GM19455 (cell line): ENCODE measurements at regions not wholly inside any gene's neighbourhood (a gene's known extent, or its start where the extent isn't known, plus 50 kb on each side); places are given as distances from the start of the nearest gene placed in this dataset.
"Not testable (repeated sequence)": the region's sequence is repeated elsewhere in the genome, so short reads cannot be mapped to it uniquely, and the experiment has no call there.

ENCODE experiments used
- ATAC-seq: cut with Tn5 transposase; IDR thresholded peaks from one replicate; pipeline ENCODE4 v1.9.1; 2021; ENCODE audit not compliant: unreplicated experiment

DNA sequence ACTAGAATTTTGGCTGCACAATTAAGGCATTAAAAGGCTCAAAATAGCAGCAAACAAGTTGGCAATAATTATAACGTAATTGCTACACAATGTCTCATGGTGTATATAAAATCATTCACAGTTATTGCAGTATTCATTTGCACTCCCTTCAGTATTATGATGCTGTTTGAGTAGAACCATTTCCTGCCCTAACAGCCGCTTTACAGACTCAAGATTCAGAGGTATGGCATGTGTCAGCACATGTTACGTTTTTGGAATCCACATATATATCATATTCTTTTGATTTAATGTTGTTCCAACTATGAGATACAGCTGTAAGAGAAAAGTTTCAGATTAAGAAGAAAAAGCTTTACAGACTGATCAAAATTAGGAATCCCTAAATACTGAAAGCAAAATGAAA is 56.3 kb upstream of the NCKAP5 start:
- no peak for ATAC-seq

DNA sequence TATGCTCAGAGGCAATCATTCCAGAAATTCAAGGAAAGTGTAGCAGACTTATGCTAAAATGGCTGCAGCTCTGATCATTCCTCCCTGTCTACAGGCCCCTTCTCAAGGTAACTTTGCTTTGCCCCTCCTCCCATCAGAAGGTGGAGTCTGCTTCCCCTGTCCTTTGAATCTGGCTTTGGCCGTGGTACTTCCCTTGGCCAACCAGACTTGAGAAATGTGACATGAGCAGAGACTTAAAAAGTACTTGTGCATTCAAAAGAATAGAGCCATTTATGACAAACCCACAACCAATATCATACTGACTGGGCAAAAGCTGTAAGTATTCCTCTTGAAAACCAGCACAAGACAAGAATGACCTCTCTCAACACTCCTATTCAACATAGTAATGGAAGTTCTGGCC is 59.5 kb upstream of the NCKAP5 start:
- ATAC-seq: no peak

DNA sequence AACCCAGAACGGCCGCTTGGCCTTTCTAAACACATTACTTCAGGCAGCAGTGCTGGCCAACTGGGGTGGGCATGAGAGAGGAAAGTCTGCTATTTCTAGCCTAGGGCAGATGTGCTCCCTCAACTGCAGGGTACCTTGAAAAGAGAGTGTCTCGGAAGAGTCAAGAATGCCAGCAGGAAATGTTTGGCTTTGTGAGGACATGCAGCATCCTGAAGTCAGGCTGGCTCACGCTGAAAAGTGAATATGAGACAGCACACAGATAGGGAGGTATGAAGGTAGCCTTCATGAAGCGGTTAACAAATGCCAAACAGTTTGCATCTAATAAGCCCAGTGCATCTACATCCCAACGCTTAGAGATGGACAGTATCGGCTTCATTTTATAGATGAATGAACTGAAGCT is 65.0 kb upstream of the NCKAP5 start:
- ATAC-seq: no peak

DNA sequence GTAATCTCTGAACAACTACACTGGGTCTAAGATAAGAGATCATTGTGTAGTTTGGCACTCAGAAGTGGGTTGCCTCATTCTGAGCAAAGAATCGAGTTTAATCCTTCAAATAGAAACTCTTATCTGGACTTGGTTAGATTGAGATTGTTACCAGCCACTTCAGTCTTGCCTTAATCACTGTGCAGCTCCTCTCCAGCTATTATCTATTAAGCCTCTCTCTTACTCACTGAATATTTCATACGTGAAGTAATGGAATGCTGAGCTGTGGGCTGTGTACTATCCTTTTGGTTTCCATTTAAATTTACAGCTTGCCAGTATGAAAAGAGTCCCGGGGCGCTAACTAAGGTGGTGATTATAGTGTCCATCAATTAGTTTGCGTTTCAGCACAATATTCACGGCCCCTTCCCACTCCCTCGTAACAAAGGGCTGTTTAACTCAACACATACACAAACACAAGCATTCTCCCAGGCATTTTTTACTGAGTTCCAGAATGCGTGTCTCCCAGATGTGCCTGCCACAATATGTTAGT is 65.7 kb upstream of the NCKAP5 start:
- no peak for ATAC-seq

DNA sequence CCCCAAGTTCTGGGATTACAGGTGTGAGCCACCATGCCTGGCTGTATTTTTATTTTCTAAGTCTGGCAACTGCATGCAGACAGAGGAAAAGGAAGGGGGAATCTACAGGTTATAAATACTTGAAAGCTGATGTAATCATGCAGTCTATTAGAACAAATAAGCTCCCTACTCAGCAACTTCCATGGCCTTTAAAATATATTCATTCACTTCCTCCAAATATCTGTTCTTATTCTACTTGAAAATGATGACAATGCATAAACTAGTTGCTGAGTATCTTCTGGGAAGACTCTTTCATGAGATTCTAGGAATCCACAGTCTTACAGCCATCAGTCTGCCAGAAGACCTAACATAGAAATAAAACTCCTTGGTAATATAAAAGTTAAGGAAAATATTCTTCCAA is 66.9 kb upstream of the NCKAP5 start:
- ATAC-seq: no peak

DNA sequence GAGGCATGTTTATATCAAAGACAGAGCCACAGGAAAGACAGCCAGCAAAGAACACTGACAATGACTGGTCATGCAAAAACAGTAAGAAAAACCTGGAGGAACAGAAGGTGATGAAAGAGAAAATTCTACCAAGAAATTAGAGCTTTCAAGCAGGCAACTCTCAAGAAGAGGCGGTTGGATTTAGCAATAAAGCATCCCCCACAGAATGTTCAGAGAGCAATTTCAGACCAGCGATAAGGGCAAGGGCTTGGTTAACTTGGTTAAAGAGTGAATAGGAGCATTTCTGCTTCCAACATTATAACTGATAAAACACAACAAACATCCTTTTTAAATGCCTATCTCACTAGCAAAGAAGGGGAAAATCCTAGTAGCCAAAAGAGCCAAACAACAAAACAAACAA is 68.0 kb upstream of the NCKAP5 start:
- ATAC-seq: no peak

DNA sequence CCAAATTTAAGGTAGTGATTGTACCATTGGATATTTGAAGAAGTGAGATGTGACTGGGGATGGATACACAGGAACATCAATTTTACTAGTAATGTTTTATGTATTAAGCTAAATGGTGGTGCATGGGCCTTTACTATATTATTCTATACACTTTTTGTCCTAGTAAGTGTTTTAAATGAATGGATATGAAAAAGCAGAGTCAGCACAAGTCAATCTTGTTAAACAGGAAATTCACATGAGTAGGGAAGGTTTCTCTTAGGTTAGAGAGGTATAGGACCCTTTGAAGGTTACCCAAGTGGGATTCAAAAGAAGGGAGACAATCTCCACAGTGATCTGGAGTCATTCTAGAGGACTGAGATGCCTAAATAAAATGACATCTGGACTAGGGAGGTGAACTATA is 71.8 kb upstream of the NCKAP5 start:
- ATAC-seq: no peak

DNA sequence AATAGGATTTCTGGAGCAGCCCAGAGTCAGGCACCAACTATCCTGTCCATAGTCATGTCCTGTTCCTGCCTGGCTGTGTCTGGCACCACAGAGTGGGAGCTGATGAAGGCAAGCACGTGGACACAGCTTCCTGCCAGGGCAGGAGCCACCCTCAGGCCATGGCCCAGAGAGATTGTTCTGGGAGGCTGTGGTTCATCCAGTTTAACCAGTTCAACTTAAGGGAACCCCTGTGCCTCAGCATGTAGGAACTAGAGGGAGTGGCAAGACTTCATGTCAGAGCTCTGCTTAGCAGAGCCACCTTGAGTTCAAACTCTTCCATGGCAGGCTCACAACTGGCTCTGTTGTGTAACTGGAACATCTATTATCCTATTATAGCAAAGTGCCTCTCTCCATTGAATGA is 73.2 kb upstream of the NCKAP5 start:
- ATAC-seq: no peak

DNA sequence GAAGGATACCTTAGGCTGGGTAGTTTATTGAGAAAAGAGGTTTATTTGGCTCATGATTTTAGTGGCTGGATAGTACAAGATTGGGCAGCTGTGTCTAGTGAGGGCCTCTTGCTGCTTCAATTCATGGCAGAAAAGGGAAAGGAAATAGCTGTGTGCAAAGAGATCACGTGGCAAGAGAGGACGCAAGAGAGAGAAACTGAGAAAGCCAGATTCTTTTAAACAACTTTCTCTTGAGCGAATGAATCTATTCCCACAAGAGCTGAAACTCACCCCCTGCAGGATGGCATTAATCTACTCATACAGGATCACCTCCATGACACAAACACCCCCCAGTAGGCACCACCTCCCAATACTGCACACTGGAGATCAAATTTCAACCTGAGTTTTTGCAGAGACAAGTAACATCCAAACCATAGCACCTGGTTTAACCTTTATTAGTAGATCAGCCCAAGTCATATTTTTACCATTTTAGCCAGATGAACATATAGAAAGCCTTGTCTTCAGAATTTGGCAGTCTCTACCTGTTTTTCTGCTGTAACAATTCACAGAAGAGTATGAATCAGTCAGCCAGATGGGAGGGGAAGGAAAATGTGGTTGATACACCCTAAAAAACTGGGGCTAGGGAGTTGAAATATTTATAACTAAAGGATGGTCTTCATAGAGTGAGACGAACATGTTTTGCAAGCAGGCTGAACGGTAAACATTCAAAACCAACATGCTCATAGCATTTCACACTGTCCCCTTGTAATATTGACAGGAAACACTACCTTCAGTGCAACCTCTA is 73.9 kb upstream of the NCKAP5 start:
- no peak for ATAC-seq

DNA sequence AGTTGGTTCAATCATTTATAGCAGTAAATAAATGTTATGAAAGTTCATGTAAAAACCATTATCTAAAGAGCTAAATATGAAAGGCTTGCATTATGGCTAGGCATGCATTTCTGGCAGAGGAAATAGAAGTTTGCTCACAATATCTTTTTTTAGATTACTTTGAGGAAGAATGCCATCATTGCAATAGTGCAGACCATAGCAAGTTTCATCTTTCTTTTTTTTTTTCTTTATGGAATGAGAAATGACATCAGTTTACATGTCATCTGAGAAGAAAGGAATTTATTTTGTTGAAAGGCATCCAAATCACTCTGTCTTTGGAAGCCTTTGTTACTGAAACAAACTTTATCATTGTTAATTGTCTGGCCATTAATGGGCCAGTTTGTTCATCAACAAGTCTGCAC is 74.5 kb upstream of the NCKAP5 start:
- no peak for ATAC-seq

DNA sequence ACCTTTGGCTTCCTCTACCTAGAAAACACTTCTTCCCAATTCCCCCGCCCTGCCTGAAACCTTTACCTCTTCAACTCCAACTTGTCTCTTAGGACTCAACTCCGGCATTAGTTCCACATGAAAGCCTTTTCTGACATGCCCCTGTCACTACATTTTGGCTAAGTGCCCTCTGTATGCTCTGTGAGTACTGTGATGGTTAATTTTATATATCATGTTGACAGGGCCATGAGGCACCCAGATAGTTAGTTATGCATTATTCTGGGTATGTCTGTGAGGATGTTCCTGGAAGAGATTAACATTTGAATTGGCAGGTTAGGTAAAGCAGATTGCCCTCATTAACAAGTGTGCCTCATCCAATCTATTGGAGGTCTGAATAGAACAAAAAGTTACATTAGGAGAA is 75.6 kb upstream of the NCKAP5 start:
- ATAC-seq: no peak

DNA sequence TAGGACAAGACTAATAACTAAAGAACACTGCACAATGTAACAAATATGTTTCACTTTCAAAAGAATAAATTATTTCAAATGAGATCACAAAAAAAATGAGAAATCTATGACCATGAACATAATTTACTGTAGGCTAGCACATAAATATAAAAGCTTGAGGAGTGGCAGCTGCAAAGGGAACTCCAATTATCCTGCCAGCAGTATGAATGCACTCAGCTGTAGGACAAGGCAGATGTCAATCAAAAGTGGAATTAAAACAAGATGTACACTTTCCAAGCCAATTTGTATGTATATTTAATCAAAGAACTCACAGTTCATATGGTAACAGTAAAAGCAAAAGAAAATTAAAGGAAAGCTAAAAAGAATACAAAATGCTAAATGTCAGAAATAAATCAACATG is 76.6 kb upstream of the NCKAP5 start:
- ATAC-seq: no peak

DNA sequence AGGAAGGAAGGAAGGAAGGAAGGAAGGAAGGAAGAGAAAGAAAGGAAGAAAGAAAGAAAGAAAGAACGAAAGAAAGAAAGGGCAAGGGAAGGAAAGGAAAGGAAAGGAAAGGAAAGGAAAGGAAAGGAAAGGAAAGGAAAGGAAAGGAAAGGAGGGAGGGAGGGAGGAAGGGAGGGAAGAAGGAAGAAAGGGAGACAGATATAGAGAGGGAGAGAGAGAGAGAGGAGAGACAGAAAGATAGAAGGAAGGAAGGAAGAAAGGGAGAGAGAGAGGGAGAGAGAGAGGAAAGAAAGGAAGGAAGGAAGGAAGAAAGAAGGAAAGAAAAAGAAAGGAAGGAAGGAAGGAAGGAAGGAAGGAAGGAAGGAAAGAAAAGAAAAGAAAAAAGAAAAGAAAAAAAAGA is 79.1 kb upstream of the NCKAP5 start:
- not testable (repeated sequence) for ATAC-seq

DNA sequence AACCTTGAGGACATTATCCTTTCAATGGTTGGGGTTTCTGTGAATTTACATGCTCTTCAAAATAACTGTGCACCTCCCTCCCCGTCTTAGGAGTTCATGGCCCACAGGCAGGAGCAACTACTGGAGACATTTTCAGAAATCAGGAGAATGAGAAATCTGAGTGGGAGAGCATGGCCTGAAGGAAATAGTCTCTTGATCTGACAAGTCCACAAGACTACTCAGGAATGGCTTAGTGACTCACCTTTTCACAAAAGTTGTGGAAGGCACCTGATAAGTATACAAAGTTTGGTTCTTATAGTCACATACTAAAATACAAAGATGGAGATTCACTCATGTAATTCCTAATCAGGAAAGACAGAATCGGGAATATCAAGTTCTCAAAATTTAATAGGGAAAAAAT is 83.6 kb upstream of the NCKAP5 start:
- no peak for ATAC-seq

DNA sequence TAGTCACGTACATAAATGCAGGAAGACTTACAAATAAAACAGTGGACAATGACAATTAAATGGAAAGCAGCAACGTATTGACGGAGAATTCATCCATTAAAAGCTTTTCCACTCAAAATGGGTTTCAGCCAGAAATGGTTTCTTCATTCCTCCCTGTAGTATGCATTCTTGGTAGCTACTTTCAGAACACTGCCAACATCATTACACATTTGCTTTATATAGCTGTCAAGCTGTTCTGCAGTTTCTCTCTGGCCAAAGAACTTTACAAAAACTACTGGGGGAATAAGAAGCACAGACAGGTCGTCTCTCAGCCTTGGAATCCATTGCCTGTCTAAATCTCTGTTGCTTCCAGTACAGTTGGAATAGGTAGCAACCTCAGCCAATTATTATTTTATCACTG is 84.1 kb upstream of the NCKAP5 start:
- no peak for ATAC-seq

DNA sequence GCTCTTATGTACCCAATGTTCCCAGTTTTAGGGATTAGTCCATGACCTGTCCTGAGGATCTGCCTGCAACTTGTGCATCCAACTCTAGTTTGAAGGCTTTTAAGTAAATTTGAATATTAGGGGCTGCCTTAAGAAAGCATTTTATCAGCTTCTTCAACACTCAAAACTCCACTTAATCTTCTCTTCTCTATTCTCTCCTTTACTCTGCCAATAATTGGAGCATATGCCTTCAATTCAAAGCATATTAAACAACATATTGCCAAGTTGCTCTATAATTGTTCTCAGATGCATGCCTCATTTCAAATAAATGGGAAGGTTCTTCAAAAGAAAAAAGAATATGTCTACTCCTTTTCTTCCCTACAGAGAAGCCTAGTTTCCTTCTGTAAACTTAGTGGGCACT is 84.8 kb upstream of the NCKAP5 start:
- no peak for ATAC-seq

DNA sequence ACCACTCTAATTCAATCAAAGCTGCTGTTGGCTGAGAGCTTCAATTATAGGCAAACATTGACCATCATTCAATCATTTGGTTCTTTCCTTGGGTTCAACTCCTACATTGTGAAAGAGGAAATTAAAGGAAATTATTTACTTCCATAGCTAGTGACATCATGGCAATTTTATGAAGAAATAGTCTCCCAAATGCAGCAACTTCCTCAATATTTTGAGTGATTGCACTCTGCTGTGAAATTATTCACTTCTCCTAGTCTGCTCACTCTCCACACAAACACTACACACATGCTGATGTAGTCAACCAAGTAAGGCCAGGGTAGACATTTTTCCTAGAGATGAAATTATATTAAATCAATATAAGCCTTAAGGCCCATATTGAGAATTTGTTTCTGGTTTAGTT is 86.7 kb upstream of the NCKAP5 start:
- ATAC-seq: no peak

DNA sequence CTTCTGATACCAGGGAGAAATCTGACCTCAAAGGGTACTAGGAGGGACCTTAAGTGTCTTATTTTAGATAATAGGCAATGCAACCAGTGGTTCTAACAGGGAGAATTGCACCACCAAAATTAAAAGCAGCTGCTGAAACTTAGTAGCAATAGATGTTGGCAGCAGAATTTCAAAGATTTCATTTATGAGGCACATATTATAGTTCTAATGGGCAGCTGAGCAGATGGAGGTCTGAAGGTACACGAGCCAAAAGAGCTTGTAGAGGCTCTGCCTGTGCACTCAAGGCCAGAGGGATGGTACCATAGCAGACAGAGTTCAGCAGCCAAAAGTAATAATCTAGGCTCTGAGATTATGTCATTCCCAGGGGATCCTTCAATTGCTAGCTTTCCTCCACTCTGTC is 87.3 kb upstream of the NCKAP5 start:
- no peak for ATAC-seq

DNA sequence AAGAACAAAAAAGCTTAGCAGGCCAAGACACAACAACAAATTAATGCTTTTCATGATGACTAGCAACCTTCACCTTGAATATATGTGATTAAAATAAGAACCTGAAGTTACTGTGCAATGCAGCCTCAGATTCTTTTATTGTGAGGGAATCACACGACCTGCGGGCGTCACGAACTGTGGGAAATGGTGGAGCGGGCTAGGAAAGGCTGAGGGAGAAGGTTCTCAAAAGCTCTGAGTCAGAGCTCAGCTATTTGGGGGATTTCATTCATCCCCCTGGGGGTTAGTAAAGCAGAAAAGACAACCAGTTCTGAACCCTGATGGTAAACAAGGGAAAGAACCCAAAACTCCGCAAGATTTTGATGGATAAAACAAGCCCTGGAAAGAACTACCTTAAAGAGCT is 89.3 kb upstream of the NCKAP5 start:
- ATAC-seq: no peak

DNA sequence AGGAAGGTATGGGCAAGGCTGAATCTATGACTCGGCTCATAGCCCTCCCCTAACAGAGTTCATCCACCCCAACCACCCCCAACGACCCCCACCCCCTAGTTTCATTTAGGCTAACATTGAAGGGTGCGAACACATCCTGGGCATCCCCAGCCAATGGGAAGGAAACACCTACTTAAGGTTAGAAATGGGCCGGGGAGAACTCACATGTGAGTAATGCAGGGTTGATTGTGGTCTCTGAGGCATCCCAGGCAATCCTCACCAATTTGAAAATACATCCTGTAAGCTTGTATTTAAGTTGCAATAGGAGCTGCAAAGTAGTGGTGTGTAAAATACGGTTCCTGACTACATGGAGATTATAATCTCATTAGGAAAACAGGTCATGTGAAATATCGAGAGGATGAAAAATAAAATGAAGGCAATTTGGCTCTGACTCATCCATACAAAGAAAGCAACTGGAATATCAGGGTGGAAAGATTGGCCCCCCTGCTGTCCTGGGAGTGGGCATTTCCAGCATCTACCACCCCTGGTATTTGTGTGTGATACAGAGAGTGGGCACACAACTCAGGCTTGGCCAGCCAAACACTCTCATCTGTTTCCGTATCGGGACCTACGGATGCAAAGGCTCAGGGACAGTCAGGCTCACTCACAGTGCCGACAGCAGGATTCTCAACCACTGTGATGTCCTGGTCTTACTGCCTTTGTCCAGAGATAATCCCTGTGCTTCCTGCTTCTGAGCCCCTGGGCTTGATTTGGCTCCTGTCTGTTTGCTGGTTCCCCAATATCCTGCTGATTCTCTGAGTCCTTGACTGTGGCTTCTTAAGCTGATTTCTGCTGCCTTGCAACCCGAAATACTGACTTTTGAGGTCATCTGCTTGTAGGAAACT is 90.0 kb upstream of the NCKAP5 start:
- no peak for ATAC-seq

DNA sequence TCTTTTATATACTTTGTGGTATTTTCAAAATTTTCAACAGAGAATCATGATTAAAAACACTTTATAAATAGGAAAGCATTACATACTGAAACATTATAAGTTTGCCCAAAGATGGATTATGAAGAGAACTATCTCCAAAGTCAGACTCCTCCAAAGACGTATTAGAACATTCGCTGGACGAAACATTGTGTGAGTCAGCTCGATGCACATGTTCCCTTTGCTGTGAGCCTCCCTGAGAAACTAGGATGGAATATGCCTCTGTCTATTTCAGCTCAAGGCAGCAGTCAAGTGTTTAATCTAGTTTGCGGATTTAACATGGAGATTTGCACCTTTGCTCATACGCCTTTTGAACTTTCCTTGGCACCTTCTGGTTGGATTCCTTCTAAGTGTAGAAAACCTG is 92.2 kb upstream of the NCKAP5 start:
- ATAC-seq: no peak

DNA sequence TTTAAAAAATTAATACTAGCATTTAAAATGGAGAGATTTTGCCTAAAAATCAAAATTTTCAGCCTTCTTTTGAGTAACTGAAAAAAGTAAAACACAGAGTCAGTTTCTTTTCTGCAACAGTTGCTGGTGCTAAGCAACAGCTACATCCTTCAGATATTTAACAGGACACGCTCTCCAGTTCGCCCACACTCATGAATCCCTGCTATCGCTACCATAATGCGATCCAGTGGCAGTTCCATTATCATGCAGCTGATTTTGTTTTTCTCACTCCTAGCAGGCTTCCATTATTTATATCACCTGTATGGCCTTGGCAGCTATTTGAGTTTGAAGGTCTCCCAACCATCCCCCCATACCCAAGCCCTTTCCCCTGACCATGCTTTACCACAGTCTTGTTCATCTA is 93.1 kb upstream of the NCKAP5 start:
- no peak for ATAC-seq
